Endometrial microvascular endothelial cells (primary cell): ENCODE measurements at regions not wholly inside any gene's neighbourhood (a gene's known extent, or its start where the extent isn't known, plus 50 kb on each side); places are given as distances from the start of the nearest gene placed in this dataset.

Experiments
- in situ Hi-C: cut with HindIII; loops from 2 replicates; pipeline ENCODE4 v1.10.0; 2017; ENCODE audit warnings: low sequenced_read_pairs, low pct_unique_long_range_greater_than_20kb; ENCODE audit errors: inconsistent ontology term

GRCh38 chr7:116142374-116142773, 68.0 kb upstream of the TES start:
- in situ Hi-C loops = no loop called here

DNA sequence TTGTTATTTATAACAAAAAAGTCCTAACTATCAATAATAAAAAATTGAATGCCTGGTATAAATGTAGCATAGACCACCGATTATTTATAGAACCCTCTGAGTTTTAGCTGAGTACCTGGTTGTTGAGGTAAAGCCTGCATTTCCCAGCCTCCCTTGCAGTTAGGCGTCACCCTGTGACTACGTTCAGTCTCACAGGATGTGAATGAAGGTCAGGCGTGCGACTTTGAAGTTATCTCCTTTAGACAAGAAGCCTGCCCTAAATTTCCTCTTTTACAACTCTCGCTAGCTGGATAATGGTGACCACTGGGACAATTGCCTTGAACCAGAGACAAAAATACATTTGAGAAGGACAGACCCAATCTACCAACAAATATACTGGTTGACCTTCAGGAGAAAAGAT, 67.5 kb upstream of the TES start:
- in situ Hi-C loops = no loop called here

DNA sequence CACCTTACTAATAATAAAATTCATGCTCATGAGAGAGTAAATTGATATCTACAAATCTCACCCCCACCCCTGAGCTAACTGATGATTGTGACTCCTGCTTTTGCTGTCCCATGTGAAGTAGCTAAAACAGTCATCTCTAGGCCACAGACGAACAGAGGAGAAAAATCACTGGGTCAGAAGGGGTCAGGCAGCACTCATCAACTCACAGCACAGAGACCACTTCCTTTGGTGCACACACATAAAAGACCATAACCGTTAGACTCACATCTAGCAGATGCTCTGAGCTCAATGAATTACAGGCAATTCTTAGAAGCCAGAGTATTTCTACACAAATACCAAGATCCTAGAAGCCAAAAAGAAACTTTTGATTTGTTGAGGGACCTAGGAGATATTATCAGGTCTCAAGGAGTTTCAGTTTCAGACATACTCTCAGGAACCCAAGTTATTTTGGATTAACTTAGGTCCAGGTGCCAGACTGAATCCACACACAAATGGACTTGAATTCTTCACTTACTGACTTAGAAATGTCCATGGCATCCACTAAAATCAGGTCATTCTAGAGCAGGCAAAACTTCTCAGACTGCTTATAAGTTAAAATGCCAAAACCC, 65.0 kb upstream of the TES start:
- in situ Hi-C loops = no loop called here

- in situ Hi-C loops = no loop called here
These were observed 62.2 kb upstream of the TES start for GRCh38 chr7:116148108-116148507.

- in situ Hi-C loops = no loop called here
These were observed 61.7 kb upstream of the TES start for GRCh38 chr7:116148626-116149025.

- in situ Hi-C loops = no loop called here
These were observed 59.8 kb upstream of the TES start for GRCh38 chr7:116150588-116150987.

- in situ Hi-C loops = no loop called here
These were observed 58.1 kb upstream of the TES start for GRCh38 chr7:116152276-116152675.

DNA sequence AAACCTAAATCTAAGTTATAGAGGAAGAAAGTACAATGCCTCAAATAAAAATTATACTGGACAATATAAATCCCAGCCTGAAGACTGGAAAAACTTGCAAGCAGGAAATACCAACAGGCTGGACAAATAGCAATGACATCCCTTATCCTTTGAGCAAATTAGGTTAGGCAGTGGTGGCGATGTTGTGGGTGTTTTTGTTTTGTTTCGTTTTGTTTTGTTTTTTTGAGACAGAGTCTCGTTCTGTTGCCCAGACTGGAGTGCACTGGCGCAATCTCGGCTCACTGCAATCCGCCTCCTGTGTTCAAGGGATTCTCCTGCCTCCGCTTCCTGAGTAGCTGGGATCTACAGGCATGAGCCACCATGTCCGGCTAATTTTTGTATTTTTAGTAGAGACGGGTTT, 57.3 kb upstream of the TES start:
- in situ Hi-C loops = no loop called here

- in situ Hi-C loops = loop anchor here (10.0 kb wide), 1 partner anchor 95 kb away; no protein-coding TSS in a partner anchor
These were observed 50.6 kb upstream of the TES start for GRCh38 chr7:116159711-116160110.
